CD8-positive, alpha-beta memory T cell (primary cell): ENCODE measurements at regions not wholly inside any gene's neighbourhood (a gene's known extent, or its start where the extent isn't known, plus 50 kb on each side); places are given as distances from the start of the nearest gene placed in this dataset.
"Not testable (repeated sequence)": the region's sequence is repeated elsewhere in the genome, so short reads cannot be mapped to it uniquely, and the experiment has no call there.

Experiments used
- CTCF ChIA-PET: fragments of 350-600 bp; sonication (Branson Sonifier 250); formaldehyde crosslinking; loops from one replicate; lab custom pipeline; 2021; ENCODE audit warnings: antibody characterized with exemption; lab: Charles Lee
- POLR2A ChIA-PET: fragments of 350-600 bp; sonication (Branson Sonifier 250); formaldehyde crosslinking; loops from one replicate; lab custom pipeline; 2021; ENCODE audit warnings: antibody characterized with exemption; lab: Charles Lee
- DNase-seq, 5 donors: peaks; one replicate each; pipeline versions ENCODE4 v3.0.0 to v3.0.0-alpha.2; 2020 to 2022; ENCODE audit warnings: mixed read lengths in 1 of 5
- H3K27ac ChIP-seq: one replicate; pipeline ENCODE4 v1.7.0; 2013; ENCODE audit warnings: low read depth, mild to moderate bottlenecking, low read length, moderate library complexity
- H3K27me3 ChIP-seq: 2 replicates; pipeline ENCODE4 v1.7.0; 2013; ENCODE audit warnings: low read length, mild to moderate bottlenecking; ENCODE audit not compliant: insufficient read depth, poor library complexity, severe bottlenecking
- H3K36me3 ChIP-seq: 2 replicates; pipeline ENCODE4 v1.7.0; 2013; ENCODE audit warnings: mild to moderate bottlenecking, low read length, moderate library complexity; ENCODE audit not compliant: insufficient read depth
- H3K4me1 ChIP-seq: 2 replicates; pipeline ENCODE4 v1.7.0; 2013; ENCODE audit warnings: mild to moderate bottlenecking, low read length, moderate library complexity; ENCODE audit not compliant: insufficient read depth
- H3K4me3 ChIP-seq: 2 replicates; pipeline ENCODE4 v1.7.0; 2013; ENCODE audit warnings: mild to moderate bottlenecking, low read length
- H3K9me3 ChIP-seq: 2 replicates; pipeline ENCODE4 v1.7.0; 2013; ENCODE audit warnings: mild to moderate bottlenecking, low read length
- H3K27ac Mint-ChIP-seq, 8 donors: one replicate each; pipeline ENCODE4 v1.8.0; 2020 to 2021; ENCODE audit warnings: mixed read lengths in 8 of 8, mild to moderate bottlenecking in 6 of 8, inconsistent platforms in 3 of 8, moderate library complexity in 3 of 8
- H3K27me3 Mint-ChIP-seq, 2 donors: one replicate each; pipeline ENCODE4 v1.8.0; 2020 to 2021; ENCODE audit warnings: mixed read lengths in 2 of 2, mild to moderate bottlenecking in 1 of 2, moderate library complexity in 1 of 2
- H3K36me3 Mint-ChIP-seq, 3 donors: one replicate each; pipeline ENCODE4 v1.8.0; 2020 to 2021; ENCODE audit warnings: mixed read lengths in 3 of 3, inconsistent platforms in 1 of 3, mild to moderate bottlenecking in 1 of 3
- H3K4me1 Mint-ChIP-seq, 3 donors: one replicate each; pipeline ENCODE4 v1.8.0; 2020 to 2021; ENCODE audit warnings: mixed read lengths in 3 of 3, inconsistent platforms in 1 of 3, mild to moderate bottlenecking in 1 of 3
- H3K4me3 Mint-ChIP-seq, 7 donors: one replicate each; pipeline ENCODE4 v1.8.0; 2020 to 2021; ENCODE audit warnings: mixed read lengths in 7 of 7, mild to moderate bottlenecking in 6 of 7, moderate library complexity in 4 of 7, inconsistent platforms in 2 of 7
- H3K9me3 Mint-ChIP-seq, 5 donors: one replicate each; pipeline ENCODE4 v1.8.0; 2020 to 2022; ENCODE audit warnings: mixed read lengths in 5 of 5, mild to moderate bottlenecking in 3 of 5, moderate library complexity in 2 of 5, inconsistent platforms in 1 of 5

DNA sequence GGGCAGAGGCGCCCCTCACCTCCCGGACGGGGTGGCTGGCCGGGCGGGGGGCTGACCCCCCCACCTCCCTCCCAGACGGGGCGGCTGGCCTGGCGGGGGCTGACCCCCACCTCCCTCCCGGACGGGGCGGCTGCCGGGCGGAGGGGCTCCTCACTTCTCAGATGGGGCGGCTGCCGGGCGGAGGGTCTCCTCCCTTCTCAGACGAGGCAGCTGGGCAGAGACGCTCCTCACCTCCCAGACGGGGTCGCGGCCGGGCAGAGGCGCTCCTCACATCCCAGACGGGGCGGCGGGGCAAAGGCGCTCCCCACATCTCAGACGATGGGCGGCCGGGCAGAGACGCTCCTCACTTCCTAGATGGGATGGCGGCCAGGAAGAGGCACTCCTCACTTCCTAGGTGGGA is 163.3 kb downstream of the ZFP36L2 start:
- peaks cover 23 to 33% (median 30%) of the 10 kb centered on the region in 3 donors for H3K4me1 Mint-ChIP-seq
- H3K4me3 ChIP-seq, H3K4me3 Mint-ChIP-seq, H3K27me3 Mint-ChIP-seq, H3K36me3 ChIP-seq, H3K27ac ChIP-seq, H3K27ac Mint-ChIP-seq, H3K27me3 ChIP-seq, H3K36me3 Mint-ChIP-seq, DNase-seq, POLR2A ChIA-PET, CTCF ChIA-PET, H3K9me3 Mint-ChIP-seq, H3K9me3 ChIP-seq: not testable (repeated sequence)
- H3K4me1 ChIP-seq, result peaks cover 28% of the 10 kb centered on the region

DNA sequence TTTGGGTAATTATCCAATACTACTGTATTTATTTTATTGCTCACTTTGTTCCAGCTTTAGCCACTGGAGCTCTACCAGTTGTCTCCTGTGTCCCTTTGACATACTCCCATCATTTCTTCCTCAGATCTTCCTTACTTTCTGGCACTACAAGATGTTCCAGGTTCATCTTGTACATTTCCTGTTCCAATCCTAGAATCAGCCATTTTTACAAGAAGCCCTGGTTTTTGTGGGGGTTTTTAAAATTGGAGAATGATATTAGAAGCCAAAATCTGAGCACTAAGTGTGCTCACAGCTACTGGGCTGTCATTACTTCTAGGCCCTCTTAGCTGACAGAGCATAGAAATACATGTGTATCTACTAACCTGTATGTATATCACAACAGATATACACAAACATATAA is 164.3 kb downstream of the ZFP36L2 start:
- Mint-ChIP-seq H3K4me3 (no peak overlapping the region), H3K27me3 (no peaks in the 10 kb centered on the region), H3K9me3 (no peaks in the 10 kb centered on the region), H3K4me1 (peaks cover 23 to 34% (median 33%) of the 10 kb centered on the region in 3 donors), H3K27ac (peak overlapping the region in 2 of 8 donors; percentile 56 to 87), H3K36me3 (no peaks in the 10 kb centered on the region)
- Histone ChIP-seq H3K4me3 (no peak overlapping the region), H3K36me3 (no peaks in the 10 kb centered on the region), H3K9me3 (no peaks in the 10 kb centered on the region), H3K27ac (no peak overlapping the region), H3K27me3 (no peaks in the 10 kb centered on the region), H3K4me1 (peaks cover 28% of the 10 kb centered on the region)
- POLR2A ChIA-PET, result no interaction called here
- CTCF ChIA-PET, result interaction anchor here (1.0 kb wide), 1 partner anchor 167 kb away, joined by 4 read pairs; no protein-coding TSS in a partner anchor
- DNase-seq, result no peak

DNA sequence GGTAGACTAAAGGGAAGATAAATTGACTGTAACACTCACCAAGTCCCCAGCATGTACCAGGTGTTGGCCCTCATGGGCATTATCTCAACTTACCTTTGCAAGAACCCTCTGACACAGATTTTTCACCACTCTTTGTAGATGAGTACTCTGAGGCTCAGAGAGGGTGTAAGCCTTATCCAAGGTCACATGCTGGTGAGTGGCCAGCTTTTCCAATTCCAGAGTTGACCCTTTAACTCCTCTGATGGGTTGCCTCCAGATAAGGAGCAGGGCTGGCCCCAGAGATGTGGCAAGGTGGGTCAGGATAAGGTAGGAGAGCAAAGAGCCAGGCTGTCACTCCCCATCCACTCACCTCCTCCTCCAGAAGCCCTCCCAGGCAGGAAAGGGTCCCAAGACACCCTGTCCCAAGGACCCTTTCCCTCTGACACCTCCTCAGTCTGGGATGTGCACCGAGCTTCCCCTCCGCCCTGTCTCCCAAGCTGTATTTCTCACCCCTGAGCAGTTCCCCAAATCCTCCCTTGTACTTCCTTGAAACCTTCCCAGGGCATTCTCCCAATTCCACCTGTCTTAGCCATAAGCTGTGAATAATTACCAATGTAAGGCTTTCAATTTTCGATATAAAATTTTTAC is 165.9 kb downstream of the ZFP36L2 start:
- H3K36me3 ChIP-seq, result no peaks in the 10 kb centered on the region
- H3K4me3 ChIP-seq, result no peak overlapping the region
- no peak for DNase-seq
- peaks cover 23 to 34% (median 33%) of the 10 kb centered on the region in 3 donors for H3K4me1 Mint-ChIP-seq
- H3K36me3 Mint-ChIP-seq, result no peaks in the 10 kb centered on the region
- H3K4me3 Mint-ChIP-seq, result peak overlapping the region in 4 of 7 donors; percentile 30 to 70 (median 50)
- ChIA-PET CTCF (interaction anchor here (1.3 to 1.5 kb wide), 2 partner anchors 66 to 517 kb away, joined by 3 to 4 read pairs; no protein-coding TSS in a partner anchor), POLR2A (interaction anchor here (1.3 kb wide), 1 partner anchor 10 kb away, joined by 4 read pairs; no protein-coding TSS in a partner anchor)
- H3K27ac Mint-ChIP-seq, result peak overlapping the region; percentile 5 to 99 (median 80)
- no peaks in the 10 kb centered on the region for H3K27me3 Mint-ChIP-seq
- no peaks in the 10 kb centered on the region for H3K9me3 Mint-ChIP-seq
- no peaks in the 10 kb centered on the region for H3K9me3 ChIP-seq
- no peaks in the 10 kb centered on the region for H3K27me3 ChIP-seq
- no peak overlapping the region for H3K27ac ChIP-seq
- peaks cover 28% of the 10 kb centered on the region for H3K4me1 ChIP-seq

DNA sequence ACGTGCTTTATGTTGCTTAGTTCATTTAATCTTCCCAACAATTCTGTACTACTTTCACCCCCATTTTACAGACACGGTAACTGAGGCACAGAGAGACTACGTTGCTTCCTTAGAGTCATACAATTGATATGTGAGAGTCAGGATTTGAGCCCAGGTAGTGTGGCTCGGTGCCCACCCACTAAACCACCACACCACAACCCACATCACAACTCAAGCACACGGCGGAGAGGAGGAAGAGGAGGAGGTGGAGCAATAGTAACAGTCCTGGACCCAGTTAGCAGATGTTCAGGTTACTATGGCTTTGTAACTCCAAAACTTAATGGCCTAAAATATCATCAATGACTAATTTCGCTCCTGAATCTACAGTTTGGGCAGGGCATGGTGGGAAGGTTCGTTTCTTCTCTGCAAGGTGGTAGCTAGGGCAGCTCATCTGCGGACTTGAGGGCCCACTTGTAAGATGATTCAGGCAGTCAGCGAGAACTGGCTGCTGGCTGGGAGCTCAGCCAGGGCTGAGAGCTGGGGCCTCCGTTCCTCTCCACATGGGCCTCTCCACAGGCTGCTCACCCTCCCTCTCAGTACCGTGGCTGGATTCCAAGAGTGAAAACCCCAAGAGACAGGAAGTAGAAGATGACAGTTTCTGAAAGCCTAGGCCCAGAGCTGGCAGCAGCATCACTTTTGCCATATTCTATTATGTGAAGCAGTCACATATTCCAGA is 167.1 kb downstream of the ZFP36L2 start:
- Mint-ChIP-seq H3K27me3 (no peaks in the 10 kb centered on the region), H3K36me3 (no peaks in the 10 kb centered on the region), H3K27ac (peak overlapping the region; percentile 5 to 99 (median 82)), H3K9me3 (no peaks in the 10 kb centered on the region), H3K4me1 (peaks cover 23 to 34% (median 33%) of the 10 kb centered on the region in 3 donors), H3K4me3 (peak overlapping the region; percentile 4 to 72 (median 61))
- ChIA-PET CTCF (interaction anchor here (0.9 to 1.9 kb wide), 3 partner anchors 68 to 170 kb away, joined by 4 read pairs; no protein-coding TSS in a partner anchor), POLR2A (interaction anchor here (0.6 to 1.3 kb wide), 5 partner anchors 8 to 167 kb away, joined by 3 to 4 read pairs (median 3); partner anchors contain the start of gene ZFP36L2)
- Histone ChIP-seq H3K27ac (no peak overlapping the region), H3K4me1 (peaks cover 28% of the 10 kb centered on the region), H3K9me3 (no peaks in the 10 kb centered on the region), H3K27me3 (no peaks in the 10 kb centered on the region), H3K4me3 (no peak overlapping the region), H3K36me3 (no peaks in the 10 kb centered on the region)
- DNase-seq, result peak; percentile 14 to 75 (median 58)

DNA sequence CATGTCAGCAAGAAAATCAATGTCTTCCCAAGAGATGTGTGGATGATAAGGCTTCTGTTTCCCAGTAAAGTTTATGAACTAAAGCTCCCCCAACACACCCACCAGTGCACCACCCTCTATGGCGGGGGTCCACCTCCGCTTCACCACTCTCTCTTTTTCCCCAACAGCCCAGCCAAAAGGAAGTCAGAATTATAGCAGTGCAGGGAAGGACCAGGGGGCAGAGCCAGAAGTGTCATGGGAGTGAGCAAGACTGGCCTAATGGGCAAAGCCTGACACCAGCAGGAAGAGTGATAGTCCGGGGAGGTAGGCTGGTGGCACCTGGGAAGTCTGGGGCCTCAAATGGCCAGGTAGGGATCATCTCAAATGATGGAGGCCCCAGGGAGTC is 167.7 kb downstream of the ZFP36L2 start:
- H3K4me3 ChIP-seq, result no peak overlapping the region
- no peak overlapping the region for H3K27ac ChIP-seq
- H3K4me1 ChIP-seq, result peaks cover 28% of the 10 kb centered on the region
- Mint-ChIP-seq H3K4me1 (peaks cover 23 to 34% (median 33%) of the 10 kb centered on the region in 3 donors), H3K27ac (peak overlapping the region in 2 of 8 donors; percentile 86 to 94), H3K27me3 (no peaks in the 10 kb centered on the region), H3K9me3 (no peaks in the 10 kb centered on the region), H3K36me3 (no peaks in the 10 kb centered on the region), H3K4me3 (peak overlapping the region in 1 of 7 donors; percentile 8)
- H3K9me3 ChIP-seq, result no peaks in the 10 kb centered on the region
- CTCF ChIA-PET, result interaction anchor here (1.9 kb wide), 1 partner anchor 70 kb away, joined by 4 read pairs; no protein-coding TSS in a partner anchor
- H3K36me3 ChIP-seq, result no peaks in the 10 kb centered on the region
- POLR2A ChIA-PET, result interaction anchor here (0.8 kb wide), 1 partner anchor 8 kb away, joined by 3 read pairs; no protein-coding TSS in a partner anchor
- DNase-seq, result no peak
- no peaks in the 10 kb centered on the region for H3K27me3 ChIP-seq

DNA sequence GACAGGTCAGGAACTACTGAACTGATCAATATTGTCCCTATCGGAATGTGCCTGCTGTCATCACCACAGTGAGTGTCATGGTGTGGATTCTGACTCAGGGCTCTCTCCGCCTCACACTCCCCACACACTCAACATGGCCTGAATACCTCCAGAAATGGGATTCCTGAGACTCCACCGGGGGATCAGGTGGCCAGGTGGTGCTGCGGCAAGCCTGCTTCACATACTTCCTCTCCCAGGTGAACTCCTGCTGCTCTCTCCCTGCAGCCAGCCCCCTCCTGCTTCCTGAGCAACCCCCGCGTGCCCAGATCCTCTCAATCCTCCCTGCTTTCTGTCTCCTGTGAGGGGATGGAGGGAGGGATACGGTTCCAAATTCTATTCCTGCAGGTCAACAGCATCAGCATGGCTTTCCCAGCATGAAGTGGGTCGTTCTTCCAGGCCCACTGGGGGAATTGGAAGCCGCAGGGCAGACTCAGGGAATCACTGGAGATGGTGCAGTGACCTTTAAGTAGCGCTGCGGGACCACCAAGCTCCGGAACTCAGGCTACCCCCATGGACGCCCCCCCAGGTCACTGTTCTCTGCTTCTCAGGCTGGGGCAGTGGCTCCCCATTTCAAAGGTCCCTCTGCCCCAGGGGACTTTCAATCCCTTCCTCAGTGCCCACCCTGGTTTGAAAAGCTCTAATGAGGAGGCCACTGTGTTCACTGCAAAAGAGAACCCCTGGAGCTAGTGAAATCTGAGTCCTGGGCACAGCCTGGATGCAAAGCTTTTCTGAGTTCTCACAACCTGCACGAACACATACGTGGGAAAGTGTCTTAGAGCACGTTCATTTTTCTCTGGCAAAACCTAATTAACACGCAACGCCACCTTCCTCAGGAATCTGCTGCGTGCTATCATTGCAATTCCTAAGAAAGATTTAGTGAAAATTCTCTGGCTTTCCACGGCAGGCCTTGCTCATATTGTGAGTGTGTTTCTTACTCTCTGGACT is 168.4 kb downstream of the ZFP36L2 start:
- ChIA-PET POLR2A (no interaction called here), CTCF (interaction anchor here (1.9 kb wide), 1 partner anchor 71 kb away, joined by 4 read pairs; no protein-coding TSS in a partner anchor)
- Mint-ChIP-seq H3K4me3 (peak overlapping the region in 1 of 7 donors; percentile 8), H3K9me3 (no peaks in the 10 kb centered on the region), H3K4me1 (peaks cover 23 to 34% (median 33%) of the 10 kb centered on the region in 3 donors), H3K27ac (peak overlapping the region in 2 of 8 donors; percentile 86 to 94), H3K27me3 (no peaks in the 10 kb centered on the region), H3K36me3 (no peaks in the 10 kb centered on the region)
- H3K4me1 ChIP-seq, result peaks cover 28% of the 10 kb centered on the region
- no peak overlapping the region for H3K27ac ChIP-seq
- H3K4me3 ChIP-seq, result no peak overlapping the region
- H3K27me3 ChIP-seq, result no peaks in the 10 kb centered on the region
- no peak for DNase-seq
- no peaks in the 10 kb centered on the region for H3K36me3 ChIP-seq
- no peaks in the 10 kb centered on the region for H3K9me3 ChIP-seq

DNA sequence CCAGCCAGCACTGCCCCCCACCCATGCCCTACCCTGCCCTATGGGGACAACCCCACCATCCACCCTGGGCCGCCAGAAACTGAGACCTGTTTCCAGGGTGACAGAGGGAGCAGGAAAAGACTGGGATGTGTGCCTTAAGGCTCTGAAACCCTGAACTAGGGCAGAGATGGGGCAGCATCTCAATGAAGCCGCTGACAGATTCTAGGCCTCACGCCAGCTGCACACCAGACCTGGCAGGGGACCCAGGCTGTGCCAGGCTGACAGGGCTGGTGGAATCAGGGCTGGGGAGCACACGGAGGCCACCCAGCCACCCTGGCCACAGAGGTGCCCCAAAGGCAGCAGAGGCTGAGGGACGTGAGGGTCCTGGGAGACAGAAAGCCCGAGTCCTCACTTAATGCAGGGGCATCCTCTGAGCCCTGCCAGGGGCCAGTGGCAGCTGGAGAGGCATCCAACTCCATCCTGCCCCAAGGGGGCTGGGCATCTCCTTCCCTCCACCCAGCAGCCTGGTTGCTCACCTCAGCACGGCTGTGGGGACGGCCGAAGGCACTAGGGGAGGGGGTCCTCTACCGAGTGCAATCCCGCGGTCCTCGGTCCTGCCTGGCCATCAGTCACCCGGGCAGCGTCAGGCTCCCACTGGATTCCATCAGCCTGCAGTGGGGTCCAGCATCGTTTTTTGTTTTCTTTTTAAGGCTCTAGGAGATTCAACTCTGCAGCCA is 169.2 kb downstream of the ZFP36L2 start:
- H3K27me3 ChIP-seq, result no peaks in the 10 kb centered on the region
- peaks cover 30% of the 10 kb centered on the region for H3K4me1 ChIP-seq
- DNase-seq, result no peak
- H3K36me3 ChIP-seq, result no peaks in the 10 kb centered on the region
- POLR2A ChIA-PET, result no interaction called here
- Mint-ChIP-seq H3K36me3 (no peaks in the 10 kb centered on the region), H3K4me3 (no peak overlapping the region), H3K9me3 (no peaks in the 10 kb centered on the region), H3K27ac (no peak overlapping the region), H3K27me3 (no peaks in the 10 kb centered on the region), H3K4me1 (peaks cover 23 to 36% (median 33%) of the 10 kb centered on the region in 3 donors)
- H3K27ac ChIP-seq, result no peak overlapping the region
- CTCF ChIA-PET, result no interaction called here
- no peak overlapping the region for H3K4me3 ChIP-seq
- H3K9me3 ChIP-seq, result no peaks in the 10 kb centered on the region
